CD4-positive, alpha-beta T cell (primary cell): ENCODE measurements at regions not wholly inside any gene's neighbourhood (a gene's known extent, or its start where the extent isn't known, plus 50 kb on each side); places are given as distances from the start of the nearest gene placed in this dataset.

ENCODE experiments used
- ATAC-seq: fragments of 200-7000 bp; cut with Tn5 transposase; one replicate; pipeline ENCODE4 v1.10.0; 2022; ENCODE audit warnings: mild to moderate bottlenecking; ENCODE audit not compliant: poor library complexity
- CTCF ChIA-PET: fragments of 350-600 bp; sonication (Branson Sonifier 250); formaldehyde crosslinking; loops from one replicate; lab custom pipeline; 2021; ENCODE audit warnings: antibody characterized with exemption, inconsistent platforms; lab: Charles Lee
- POLR2A ChIA-PET: fragments of 350-600 bp; sonication (Branson Sonifier 250); formaldehyde crosslinking; loops from one replicate; lab custom pipeline; 2021; ENCODE audit warnings: antibody characterized with exemption, inconsistent platforms; lab: Charles Lee
- DNase-seq, 14 experiments: peaks; one replicate each; pipeline ENCODE4 v3.0.0-alpha.2; 2013 to 2020; ENCODE audit warnings: mixed read lengths in 2 of 14
- H3K27ac ChIP-seq, 2 donors: one replicate each; pipeline versions ENCODE4 v1.5.1 to v1.7.0; 2013; ENCODE audit warnings: low read length in 2 of 2, low read depth in 1 of 2, mild to moderate bottlenecking in 1 of 2
- H3K27me3 ChIP-seq, 2 experiments: 1 replicate in 1 of 2; 2 replicates in 1 of 2; pipeline versions ENCODE4 v1.6.1 to v1.7.0; 2013; ENCODE audit warnings: low read length in 2 of 2, control low read depth in 1 of 2, mild to moderate bottlenecking in 1 of 2, moderate library complexity in 1 of 2; ENCODE audit not compliant: insufficient read depth in 2 of 2, control insufficient read depth in 1 of 2
- H3K36me3 ChIP-seq: one replicate; pipeline ENCODE4 v1.6.1; 2013; ENCODE audit warnings: low read length, control low read depth; ENCODE audit not compliant: insufficient read depth
- H3K4me1 ChIP-seq: one replicate; pipeline ENCODE4 v1.6.1; 2013; ENCODE audit warnings: low read length, control low read depth; ENCODE audit not compliant: insufficient read depth
- H3K4me3 ChIP-seq: one replicate; pipeline ENCODE4 v1.5.1; 2013; ENCODE audit warnings: mild to moderate bottlenecking, low read length, moderate library complexity
- H3K9me3 ChIP-seq, 2 experiments: 1 replicate in 1 of 2; 2 replicates in 1 of 2; pipeline versions ENCODE4 v1.6.1 to v1.7.0; 2013; ENCODE audit warnings: low read length in 2 of 2, mild to moderate bottlenecking in 2 of 2, control low read depth in 1 of 2, moderate library complexity in 1 of 2; ENCODE audit not compliant: control insufficient read depth in 1 of 2, insufficient read depth in 1 of 2
- H3K27ac Mint-ChIP-seq: one replicate; pipeline ENCODE4 v1.8.0; 2020; ENCODE audit warnings: mixed read lengths
- H3K27me3 Mint-ChIP-seq: one replicate; pipeline ENCODE4 v1.8.0; 2021; ENCODE audit warnings: mixed read lengths
- H3K36me3 Mint-ChIP-seq: one replicate; pipeline ENCODE4 v1.8.0; 2021; ENCODE audit warnings: low read depth, mixed read lengths
- H3K4me1 Mint-ChIP-seq: one replicate; pipeline ENCODE4 v1.8.0; 2021; ENCODE audit warnings: low read depth, mixed read lengths
- H3K4me3 Mint-ChIP-seq: one replicate; pipeline ENCODE4 v1.8.0; 2020; ENCODE audit warnings: mild to moderate bottlenecking, mixed read lengths
- H3K9me3 Mint-ChIP-seq: one replicate; pipeline ENCODE4 v1.8.0; 2020; ENCODE audit warnings: mixed read lengths
- CTCF ChIP-seq: fragments of 200-600 bp; IDR thresholded peaks from one replicate; pipeline ENCODE4 v1.8.0; 2022; ENCODE audit warnings: antibody characterized with exemption, mild to moderate bottlenecking
- intact Hi-C, 2 experiments: fragments of 100-400 bp; cut with DNase I in 1 of 2; cut with micrococcal nuclease in 1 of 2; formaldehyde crosslinking; loops; one replicate each; pipeline versions ENCODE4 v1.15.1 to v1.9.0; 2023 to 2025; cut with DNase I, micrococcal nuclease

GRCh38 chr3:10565814-10566213 lies 60.4 kb upstream of the ATP2B2 start:
- ATAC-seq (no peak), DNase-seq (no peak)
- POLR2A ChIA-PET: no interaction called here
- intact Hi-C loops: no loop called here
- Histone ChIP-seq H3K4me1 (no peaks in the 10 kb centered on the region), H3K36me3 (no peaks in the 10 kb centered on the region), H3K27me3 (peaks cover 0 to 2% of the 10 kb centered on the region in 2 experiments), H3K4me3 (no peak overlapping the region), H3K9me3 (no peaks in the 10 kb centered on the region), H3K27ac (no peak overlapping the region)
- no peak overlapping the region for H3K27ac Mint-ChIP-seq
- CTCF ChIA-PET: no interaction called here
- H3K27me3 Mint-ChIP-seq: peaks cover 36% of the 10 kb centered on the region
- TF ChIP-seq CTCF: no peak
- no peaks in the 10 kb centered on the region for H3K4me1 Mint-ChIP-seq
- no peaks in the 10 kb centered on the region for H3K36me3 Mint-ChIP-seq
- H3K9me3 Mint-ChIP-seq: peaks cover 3% of the 10 kb centered on the region
- no peak overlapping the region for H3K4me3 Mint-ChIP-seq

GRCh38 chr3:10566451-10566850 lies 61.1 kb upstream of the ATP2B2 start:
- H3K27me3 Mint-ChIP-seq: peaks cover 31% of the 10 kb centered on the region
- ChIA-PET CTCF (no interaction called here), POLR2A (no interaction called here)
- no peaks in the 10 kb centered on the region for H3K4me1 ChIP-seq
- no peaks in the 10 kb centered on the region for H3K36me3 Mint-ChIP-seq
- H3K4me3 Mint-ChIP-seq: no peak overlapping the region
- H3K27me3 ChIP-seq: peaks cover 0 to 2% of the 10 kb centered on the region in 2 experiments
- H3K9me3 ChIP-seq: peaks cover 0 to 3% of the 10 kb centered on the region in 2 experiments
- no peak overlapping the region for H3K4me3 ChIP-seq
- ATAC-seq (no peak), DNase-seq (no peak)
- no peaks in the 10 kb centered on the region for H3K4me1 Mint-ChIP-seq
- intact Hi-C loops: no loop called here
- no peaks in the 10 kb centered on the region for H3K36me3 ChIP-seq
- no peak for TF ChIP-seq CTCF
- H3K9me3 Mint-ChIP-seq: peaks cover 3% of the 10 kb centered on the region
- no peak overlapping the region for H3K27ac Mint-ChIP-seq
- no peak overlapping the region for H3K27ac ChIP-seq

GRCh38 chr3:10568549-10568948 lies 63.2 kb upstream of the ATP2B2 start:
- intact Hi-C loops: no loop called here
- Histone ChIP-seq H3K36me3 (no peaks in the 10 kb centered on the region), H3K27me3 (peaks cover 0 to 6% of the 10 kb centered on the region in 2 experiments), H3K27ac (no peak overlapping the region), H3K4me1 (no peaks in the 10 kb centered on the region), H3K4me3 (no peak overlapping the region), H3K9me3 (peaks cover 0 to 3% of the 10 kb centered on the region in 2 experiments)
- Mint-ChIP-seq H3K27ac (no peak overlapping the region), H3K9me3 (peaks cover 3% of the 10 kb centered on the region), H3K27me3 (peaks cover 29% of the 10 kb centered on the region), H3K4me1 (no peaks in the 10 kb centered on the region), H3K4me3 (no peak overlapping the region), H3K36me3 (no peaks in the 10 kb centered on the region)
- no peak for DNase-seq
- ATAC-seq: no peak
- no peak for TF ChIP-seq CTCF
- ChIA-PET POLR2A (no interaction called here), CTCF (no interaction called here)
